Midbrain (tissue), 1 donor: ENCODE measurements at regions not wholly inside any gene's neighbourhood (a gene's known extent, or its start where the extent isn't known, plus 50 kb on each side); places are given as distances from the start of the nearest gene placed in this dataset.
"Not testable (repeated sequence)": the region's sequence is repeated elsewhere in the genome, so short reads cannot be mapped to it uniquely, and the experiment has no call there.

Source experiments
- DNase-seq: peaks from one replicate; lab custom pipeline; 2025; lab: John Stamatoyannopoulos, UW

DNA sequence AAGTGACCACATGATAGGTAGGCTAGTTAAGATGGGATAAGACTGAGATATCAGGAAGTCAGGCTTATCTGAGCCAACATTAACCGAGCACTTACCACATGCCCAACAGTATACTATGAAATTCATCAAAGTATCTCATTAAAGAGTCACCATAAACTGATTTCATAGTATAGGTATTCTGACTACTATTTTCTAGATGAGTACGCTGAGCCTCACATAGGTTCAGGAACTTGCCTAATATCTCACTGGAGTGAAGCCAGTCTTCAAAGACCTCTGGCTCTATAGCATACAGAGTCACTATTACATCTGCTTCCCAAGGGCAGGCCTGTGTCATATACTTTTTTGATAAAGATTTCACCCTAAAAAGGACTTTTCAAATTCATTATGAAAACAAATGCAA is 115.6 kb upstream of the NGF start:
- DNase-seq: no peak

GRCh38 chr1:115452600-115453329 is 114.7 kb upstream of the NGF start:
- no peak for DNase-seq

DNA sequence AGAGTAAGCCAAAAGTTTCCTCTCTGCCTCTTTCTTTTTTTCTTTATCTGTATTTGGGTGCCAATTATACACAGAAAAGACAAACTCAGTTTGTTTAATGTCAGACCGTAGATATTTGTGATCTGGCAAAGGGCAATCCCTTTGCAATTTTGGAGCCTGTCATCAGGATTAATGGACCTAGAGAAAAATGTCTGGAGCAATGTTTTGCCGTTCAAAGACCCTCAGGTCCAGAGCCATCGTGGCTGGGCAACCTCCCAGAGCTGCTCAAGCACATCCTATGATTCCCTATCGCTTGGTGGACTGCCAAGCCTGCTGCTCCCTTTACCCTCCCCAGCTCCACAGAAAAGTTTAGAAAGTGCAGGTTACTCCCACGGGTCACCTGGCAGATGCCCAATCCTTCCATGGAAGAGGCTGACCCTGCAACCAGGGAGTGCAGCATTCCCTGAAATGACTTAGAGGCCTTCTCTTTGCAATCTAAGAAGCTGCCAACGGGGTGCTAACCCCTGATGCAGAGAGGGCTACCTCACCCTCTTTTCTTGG is 112.5 kb upstream of the NGF start:
- DNase-seq: no peak

GRCh38 chr1:115448282-115449044 is 110.4 kb upstream of the NGF start:
- no peak for DNase-seq

GRCh38 chr1:115447672-115448071 is 109.6 kb upstream of the NGF start:
- no peak for DNase-seq

DNA sequence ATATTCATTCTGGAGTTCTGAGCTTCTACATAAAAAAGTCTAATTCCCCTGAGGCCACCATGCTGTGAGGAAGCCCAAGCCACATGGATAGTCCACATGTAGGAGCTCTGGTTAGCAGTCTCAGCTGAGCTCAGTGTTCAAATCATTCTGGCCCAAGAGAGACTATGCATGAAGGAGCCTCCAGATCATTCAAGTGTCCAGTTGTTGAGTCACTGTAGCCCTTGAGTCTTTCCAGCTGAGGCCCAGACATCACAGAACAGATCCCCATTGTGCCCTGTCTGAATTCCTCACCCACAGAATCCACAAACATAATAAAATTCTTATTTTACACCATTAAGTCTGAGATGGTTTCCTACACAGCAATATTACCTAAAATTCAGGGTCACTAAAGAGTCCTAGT is 107.0 kb upstream of the NGF start:
- DNase-seq: no peak

- no peak for DNase-seq
Observed at GRCh38 chr1:115440733-115441132, 102.7 kb upstream of the NGF start.

DNA sequence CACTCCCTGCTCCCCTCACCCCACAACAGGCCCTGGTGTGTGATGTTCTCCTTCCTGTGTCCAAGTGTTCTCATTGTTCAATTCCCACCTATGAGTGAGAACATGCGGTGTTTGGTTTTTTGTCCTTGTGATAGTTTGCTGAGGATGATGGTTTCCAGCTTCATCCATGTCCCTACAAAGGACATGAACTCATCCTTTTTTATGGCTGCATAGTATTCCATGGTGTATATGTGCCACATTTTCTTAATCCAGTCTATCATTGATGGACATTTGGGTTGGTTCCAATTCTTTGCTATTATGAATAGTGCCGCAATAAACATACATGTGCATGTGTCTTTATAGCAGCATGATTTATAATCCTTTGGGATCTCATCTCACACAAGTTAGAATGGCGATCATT is 101.5 kb upstream of the NGF start:
- not testable (repeated sequence) for DNase-seq

- DNase-seq: no peak
Observed at GRCh38 chr1:115437196-115437595, 99.1 kb upstream of the NGF start.

DNA sequence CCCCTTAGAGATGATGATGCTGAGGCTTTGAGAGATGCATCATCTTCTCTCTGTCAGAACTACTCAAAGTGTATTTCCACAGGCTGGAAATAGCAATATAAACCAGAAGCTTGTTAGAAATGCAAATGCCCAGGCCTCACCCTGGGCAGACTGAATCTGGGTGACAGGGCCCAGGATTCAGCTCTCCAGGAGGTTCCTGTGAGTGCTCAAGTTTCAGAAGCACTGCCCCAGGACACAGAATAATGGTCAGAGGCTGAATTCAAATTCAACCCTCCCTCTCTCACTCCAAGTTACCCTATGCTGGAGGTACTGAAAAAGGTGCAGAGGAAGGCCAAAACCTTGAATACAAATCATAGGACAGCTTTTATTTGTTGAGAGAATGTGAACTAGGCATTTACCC is 98.5 kb upstream of the NGF start:
- DNase-seq: no peak

- DNase-seq: no peak
Observed at GRCh38 chr1:115433483-115433882, 95.4 kb upstream of the NGF start.

DNA sequence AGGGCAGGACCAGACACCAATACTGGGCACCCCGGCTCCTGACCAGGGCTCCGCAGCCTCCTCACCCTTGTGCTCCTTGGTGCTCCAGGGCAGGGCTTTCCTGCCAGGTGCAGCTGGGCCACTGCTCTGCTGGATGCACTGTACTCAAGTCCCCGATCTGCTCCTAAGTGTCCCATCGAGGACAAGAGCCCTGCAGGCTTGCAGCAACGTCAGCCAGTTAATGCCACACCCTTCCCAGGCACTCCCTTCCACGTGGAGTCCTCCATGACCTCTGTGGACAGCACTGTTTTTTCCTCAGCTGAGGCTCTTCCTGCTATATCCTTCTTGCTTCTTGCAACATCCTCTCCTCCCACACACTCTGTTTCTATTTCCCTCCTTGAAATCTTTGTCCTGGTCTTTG is 94.0 kb upstream of the NGF start:
- no peak for DNase-seq

- DNase-seq: no peak
Observed at GRCh38 chr1:115430441-115431158, 92.6 kb upstream of the NGF start.

GRCh38 chr1:115429884-115430283 is 91.8 kb upstream of the NGF start:
- no peak for DNase-seq

GRCh38 chr1:115429241-115429640 is 91.2 kb upstream of the NGF start:
- DNase-seq: no peak

DNA sequence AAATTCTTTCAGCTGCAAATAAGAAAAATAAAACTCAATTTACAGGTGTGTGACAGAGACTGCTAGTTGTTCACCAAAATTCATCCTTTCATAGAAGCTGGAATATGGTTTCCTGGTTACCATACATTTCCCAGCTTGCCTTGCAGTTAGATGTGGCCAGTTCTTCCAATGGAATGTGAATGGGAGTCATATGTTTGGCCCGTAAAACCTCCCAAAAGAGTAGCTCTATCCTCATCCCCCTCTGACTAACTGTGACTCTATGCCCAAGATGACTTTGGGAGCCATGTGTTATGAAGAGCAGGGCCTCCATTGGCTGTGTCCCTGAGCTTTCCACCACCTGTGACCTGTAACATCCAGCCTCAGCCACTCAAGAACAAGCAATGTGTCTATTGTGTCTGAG is 90.6 kb upstream of the NGF start:
- DNase-seq: no peak

- no peak for DNase-seq
Observed at GRCh38 chr1:115428256-115428655, 90.2 kb upstream of the NGF start.

DNA sequence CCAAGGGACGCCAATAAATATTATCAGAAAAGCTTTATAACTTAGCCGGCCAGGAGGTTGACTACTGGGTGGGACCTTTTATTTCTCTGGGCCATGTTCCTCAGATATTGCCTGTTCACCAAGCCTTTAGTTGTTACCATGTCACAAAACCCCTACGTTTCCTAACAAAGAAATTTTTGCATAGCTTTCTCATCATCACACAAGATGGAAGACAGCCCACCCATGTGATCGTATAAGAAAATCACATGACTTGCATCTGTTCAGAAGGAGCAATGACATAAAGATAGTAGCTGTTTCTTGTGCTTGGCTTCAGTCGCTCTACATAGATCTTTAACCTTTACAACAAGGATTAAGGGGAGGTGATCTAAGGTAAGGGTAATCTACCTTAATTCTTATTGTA is 88.9 kb upstream of the NGF start:
- no peak for DNase-seq

- DNase-seq: no peak
Observed at GRCh38 chr1:115426231-115426771, 88.3 kb upstream of the NGF start.

- DNase-seq: no peak
Observed at GRCh38 chr1:115425442-115425841, 87.4 kb upstream of the NGF start.

DNA sequence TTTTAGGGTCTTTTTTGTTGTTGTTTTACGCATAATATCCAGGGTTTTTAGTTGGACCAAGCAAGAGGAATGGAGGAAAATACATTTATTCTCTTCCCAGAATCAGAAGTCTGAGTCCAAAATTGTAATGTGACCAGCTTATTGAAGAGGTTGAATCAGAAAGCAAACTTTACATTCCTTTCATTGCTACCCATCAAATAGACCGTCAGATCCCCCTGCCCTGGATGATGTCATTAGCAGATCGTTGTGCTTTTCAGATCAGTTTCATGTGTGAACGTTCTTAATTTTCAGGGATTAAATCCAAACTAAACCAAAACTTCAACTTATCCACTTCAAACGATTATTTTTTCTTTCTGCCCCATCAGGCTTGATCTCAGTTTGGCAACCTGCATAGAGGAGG is 85.7 kb upstream of the NGF start:
- no peak for DNase-seq

GRCh38 chr1:115419571-115419970 is 81.5 kb upstream of the NGF start:
- DNase-seq: no peak
